ENCODE measurements at regions not wholly inside any gene's neighbourhood (a gene's known extent, or its start where the extent isn't known, plus 50 kb on each side); places are given as distances from the start of the nearest gene placed in this dataset.

GRCh38 chr1:60872426-60873054 lies 209.8 kb upstream of the NFIA start:
- no peak for TF ChIP-seq CTCF (conservative IDR thresholded peaks at IDR 0.05; ENCODE audit: low read depth, low read length)
- TF ChIP-seq EZH2 (IDR thresholded peaks at IDR 0.05; ENCODE audit: borderline replicate concordance, low read depth, low read length, poor library complexity, severe bottlenecking) = no peak

All from A673 (cell line).